ENCODE measurements at regions not wholly inside any gene's neighbourhood (a gene's known extent, or its start where the extent isn't known, plus 50 kb on each side); places are given as distances from the start of the nearest gene placed in this dataset.

GRCh38 chr9:115250621-115251032 is 132.7 kb upstream of the TNC start:
- no peak overlapping the region for H3K27ac ChIP-seq
- TF ChIP-seq ZFX (IDR thresholded peaks at IDR 0.05; ENCODE audit: borderline replicate concordance): no peak
- TF ChIP-seq CTCF (IDR thresholded peaks at IDR 0.05): no peak

DNA sequence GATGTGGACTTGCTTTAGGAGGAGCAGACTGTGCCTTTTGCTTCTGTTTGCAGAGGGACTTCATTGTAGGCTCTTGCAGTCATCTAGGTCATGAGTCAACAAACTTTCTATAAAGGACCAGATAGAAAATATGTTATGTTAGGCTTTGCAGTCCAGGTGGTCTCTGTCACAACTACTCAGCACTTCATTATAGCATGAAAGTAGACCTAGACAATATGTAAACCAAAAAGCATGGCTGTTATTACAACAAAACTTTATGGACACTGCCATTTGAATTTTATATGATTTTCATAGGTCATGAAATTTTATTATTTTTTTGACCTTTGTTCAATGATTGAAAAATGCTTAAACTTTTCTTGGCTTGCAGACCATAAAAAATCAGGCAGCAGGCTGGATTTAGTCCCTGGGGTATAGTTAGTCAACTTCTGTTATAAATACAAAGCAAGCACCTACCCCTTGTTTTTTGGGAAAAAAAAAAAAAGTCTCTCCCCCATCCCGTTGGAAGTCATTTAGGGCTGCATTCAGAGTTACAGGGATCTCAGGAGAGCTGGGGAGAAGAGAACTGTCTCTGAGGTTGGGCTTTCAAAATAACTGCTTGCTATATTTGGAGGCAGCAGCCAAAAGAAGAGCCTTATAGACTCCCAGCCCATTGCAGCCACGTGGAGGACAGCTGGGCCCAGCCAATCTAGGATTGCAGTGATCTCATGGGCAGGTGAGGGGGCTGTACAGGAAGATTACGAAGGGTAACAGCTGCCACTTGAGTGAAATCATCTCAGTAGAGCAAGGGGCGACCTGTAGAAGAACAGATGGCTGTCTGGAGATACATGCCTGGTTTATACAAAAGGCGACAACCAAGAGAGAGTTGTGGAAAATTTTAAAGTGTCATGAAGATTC is 136.6 kb upstream of the TNC start:
- H3K27ac ChIP-seq: no peak overlapping the region

DNA sequence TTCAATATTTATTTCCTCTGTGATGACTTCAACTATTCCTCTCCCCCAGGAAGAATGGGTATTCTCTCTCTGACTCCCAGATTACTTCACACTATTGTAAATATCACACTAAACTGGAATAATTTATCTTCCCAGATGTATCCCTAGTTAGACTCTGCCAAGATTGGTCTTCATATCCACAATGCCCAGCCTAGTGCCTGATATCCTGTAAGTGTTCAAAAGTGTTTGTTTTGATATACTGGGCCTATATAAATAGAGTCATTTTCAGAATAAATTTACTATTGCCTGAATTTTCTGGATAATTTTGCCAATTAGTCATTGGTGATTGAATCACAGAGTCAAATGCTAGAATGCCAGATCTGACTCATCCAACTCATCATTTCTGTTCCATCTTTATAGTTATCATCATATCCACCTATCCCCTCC is 143.7 kb upstream of the TNC start:
- TF ChIP-seq CTCF (IDR thresholded peaks at IDR 0.05): no peak
- TF ChIP-seq ZFX (IDR thresholded peaks at IDR 0.05; ENCODE audit: borderline replicate concordance): no peak
- no peak overlapping the region; the same call in 1 of the 2 replicates for H3K27ac ChIP-seq

More for the DNA sequence above, 136.6 kb upstream of the TNC start:
- TF ChIP-seq ZFX (IDR thresholded peaks at IDR 0.05; ENCODE audit: borderline replicate concordance): no peak
- TF ChIP-seq CTCF (IDR thresholded peaks at IDR 0.05): no peak

- peak overlapping the region; percentile 19; the same call in 1 of the 2 replicates for H3K27ac ChIP-seq
- no peak for TF ChIP-seq ZFX (IDR thresholded peaks at IDR 0.05; ENCODE audit: borderline replicate concordance)
Observed at GRCh38 chr9:115262477-115262876, 144.5 kb upstream of the TNC start.

DNA sequence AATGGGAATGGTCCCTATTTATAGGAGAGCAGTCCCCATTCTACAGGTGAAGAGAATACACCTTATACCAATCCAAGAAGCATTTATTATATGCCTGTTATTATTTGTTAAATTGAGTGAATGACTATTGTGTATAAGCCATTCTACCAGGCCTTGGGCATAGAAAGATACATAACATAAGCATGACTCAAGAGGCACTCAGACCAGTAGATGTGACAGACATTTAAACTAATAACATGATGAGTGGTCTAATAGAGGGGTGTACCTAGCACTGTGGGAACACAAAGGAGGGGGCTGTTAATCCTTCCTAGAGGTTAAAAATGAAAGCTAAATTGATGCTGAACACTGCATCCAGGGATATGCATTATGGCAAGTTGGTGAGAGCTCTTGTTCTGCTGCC is 145.0 kb upstream of the TNC start:
- no peak for TF ChIP-seq ZFX (IDR thresholded peaks at IDR 0.05; ENCODE audit: borderline replicate concordance)
- no peak for TF ChIP-seq CTCF (IDR thresholded peaks at IDR 0.05)
- peak overlapping the region; percentile 19; the same call in 1 of the 2 replicates for H3K27ac ChIP-seq

DNA sequence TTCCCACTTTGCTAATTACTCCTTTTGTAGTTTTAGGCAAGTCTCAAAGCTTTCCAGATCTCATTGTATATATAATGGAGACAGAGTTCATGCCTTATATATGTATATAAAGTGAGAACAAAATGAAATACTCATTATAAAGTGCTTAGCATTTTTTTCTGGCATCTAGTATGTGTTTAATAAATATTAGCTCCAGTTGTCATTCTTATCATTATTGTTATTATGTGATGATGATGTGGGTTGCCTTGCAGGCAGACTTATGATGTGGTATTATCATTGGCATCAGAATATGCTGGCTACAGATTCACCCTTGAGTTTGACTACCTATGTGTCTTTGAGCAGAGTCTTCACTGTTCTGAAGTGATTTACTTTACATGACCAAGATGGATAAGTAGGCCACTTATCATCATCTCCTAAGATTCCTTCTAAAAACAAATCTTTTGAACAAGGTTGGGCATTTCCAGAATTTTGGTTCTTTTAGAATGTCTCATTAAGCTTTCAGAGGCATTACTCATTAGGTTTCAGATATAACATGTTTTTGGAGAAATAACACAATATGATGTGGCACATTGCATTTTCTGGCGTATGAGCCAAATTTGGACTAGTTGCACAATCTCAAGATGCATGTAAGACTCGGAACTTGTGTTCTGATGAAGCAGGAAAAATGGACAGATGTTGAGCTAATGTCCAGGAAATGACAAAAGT is 145.6 kb upstream of the TNC start:
- H3K27ac ChIP-seq: no peak overlapping the region
- no peak for TF ChIP-seq CTCF (IDR thresholded peaks at IDR 0.05)
- no peak for TF ChIP-seq ZFX (IDR thresholded peaks at IDR 0.05; ENCODE audit: borderline replicate concordance)

DNA sequence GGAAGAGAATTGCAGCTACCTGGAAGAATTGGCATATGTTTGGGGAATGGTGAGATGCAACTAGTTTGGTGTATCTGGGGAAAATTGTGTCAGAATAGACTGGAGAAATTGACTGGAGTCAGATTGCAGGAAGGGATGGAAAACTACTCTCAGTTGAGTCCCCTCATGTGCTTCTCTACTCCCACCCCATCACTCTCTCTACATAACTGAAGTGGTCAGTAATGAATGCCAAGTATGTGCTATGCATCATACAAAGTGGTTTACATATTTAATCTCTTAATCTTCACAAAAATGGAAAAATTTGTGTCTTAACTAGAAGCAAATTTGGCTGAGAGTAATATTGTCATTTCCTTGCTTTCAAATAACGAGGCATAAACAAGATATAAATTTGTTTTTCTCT is 146.4 kb upstream of the TNC start:
- H3K27ac ChIP-seq: no peak overlapping the region
- TF ChIP-seq CTCF (IDR thresholded peaks at IDR 0.05) (no peak), ZFX (IDR thresholded peaks at IDR 0.05; ENCODE audit: borderline replicate concordance) (no peak)

Data from 22Rv1 (cell line).